Fibroblast of skin of abdomen (primary cell): ENCODE measurements at regions not wholly inside any gene's neighbourhood (a gene's known extent, or its start where the extent isn't known, plus 50 kb on each side); places are given as distances from the start of the nearest gene placed in this dataset.
A peak's percentile ranks its signal among the peaks of the same experiment; 100 is the strongest.

ENCODE experiments used
- DNase-seq: peaks from one replicate; pipeline ENCODE4 v3.0.0-alpha.2; 2013

GRCh38 chr17:72303787-72304733, 183.2 kb downstream of the SOX9 start:
- no peak for DNase-seq

GRCh38 chr17:72304859-72305258, 184.0 kb downstream of the SOX9 start:
- no peak for DNase-seq

- DNase-seq, result no peak
Observed at GRCh38 chr17:72305472-72305871, 184.7 kb downstream of the SOX9 start.

GRCh38 chr17:72306037-72306436, 185.2 kb downstream of the SOX9 start:
- DNase-seq, result no peak

GRCh38 chr17:72307836-72308235, 187.0 kb downstream of the SOX9 start:
- DNase-seq, result no peak

- DNase-seq, result no peak
Observed at GRCh38 chr17:72308744-72309385, 188.0 kb downstream of the SOX9 start.

- no peak for DNase-seq
Observed at GRCh38 chr17:72311004-72311403, 190.2 kb downstream of the SOX9 start.

- DNase-seq, result no peak
Observed at GRCh38 chr17:72315122-72315913, 194.5 kb downstream of the SOX9 start.

GRCh38 chr17:72318131-72318530, 197.3 kb downstream of the SOX9 start:
- DNase-seq, result no peak

- no peak for DNase-seq
Observed at GRCh38 chr17:72321896-72322295, 201.1 kb downstream of the SOX9 start.

- no peak for DNase-seq
Observed at GRCh38 chr17:72332367-72332766, 211.5 kb downstream of the SOX9 start.

- no peak for DNase-seq
Observed at GRCh38 chr17:72333570-72333969, 212.8 kb downstream of the SOX9 start.

GRCh38 chr17:72334205-72334604, 213.4 kb downstream of the SOX9 start:
- DNase-seq, result peak; percentile 77

- no peak for DNase-seq
Observed at GRCh38 chr17:72336026-72336803, 215.4 kb downstream of the SOX9 start.

- no peak for DNase-seq
Observed at GRCh38 chr17:72336804-72337070, 215.9 kb downstream of the SOX9 start.

- no peak for DNase-seq
Observed at GRCh38 chr17:72338304-72338703, 217.5 kb downstream of the SOX9 start.

GRCh38 chr17:72338847-72339790, 218.3 kb downstream of the SOX9 start:
- peak; percentile 94 for DNase-seq

GRCh38 chr17:72340836-72341235, 220.0 kb downstream of the SOX9 start:
- no peak for DNase-seq

- no peak for DNase-seq
Observed at GRCh38 chr17:72342061-72342460, 221.2 kb downstream of the SOX9 start.

GRCh38 chr17:72342627-72343527, 222.1 kb downstream of the SOX9 start:
- DNase-seq, result peak; percentile 29
